ENCODE measurements at regions not wholly inside any gene's neighbourhood (a gene's known extent, or its start where the extent isn't known, plus 50 kb on each side); places are given as distances from the start of the nearest gene placed in this dataset.

DNA sequence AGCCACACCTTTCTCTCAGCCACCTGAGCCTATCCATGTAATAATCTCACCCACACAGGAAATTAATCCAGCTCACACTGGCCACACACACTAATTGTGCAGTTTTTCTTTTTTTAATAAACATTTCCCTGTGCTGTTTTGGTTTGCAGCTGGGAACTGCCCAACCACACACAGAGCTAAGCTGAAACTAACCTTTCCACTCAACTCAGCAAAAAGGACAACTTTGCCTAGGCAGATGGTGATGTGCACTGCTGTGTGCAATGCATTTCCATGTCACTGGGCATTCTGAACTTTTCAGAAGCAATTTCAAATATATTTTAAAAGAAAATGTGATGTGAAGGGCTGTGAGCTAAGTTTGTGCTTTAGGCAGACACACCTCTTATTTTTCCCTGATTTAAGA lies 70.0 kb upstream of the TLL1 start:
- H3K9me3 ChIP-seq (ENCODE audit: control insufficient read depth in 4 of 4, low read length in 3 of 4), result no peaks in the 10 kb centered on the region
- H3K27ac ChIP-seq (ENCODE audit: low read depth in 1 of 2, low read length in 2 of 2), result no peak overlapping the region
- no peak for DNase-seq (ENCODE audit: low spot score)
- no peak overlapping the region for H3K9ac ChIP-seq (ENCODE audit: low read depth in 1 of 2, low read length in 2 of 2)
- TF ChIP-seq NR2F2 (IDR thresholded peaks at IDR 0.05) (no peak), FOXA1 (IDR thresholded peaks at IDR 0.05) (no peak), JUND (IDR thresholded peaks at IDR 0.05) (no peak), EGR1 (IDR thresholded peaks at IDR 0.05; ENCODE audit: low read depth in 2 of 2) (no peak), HNF4G (IDR thresholded peaks at IDR 0.05) (no peak), HNF4A (conservative IDR thresholded peaks at IDR 0.05) (no peak), FOXA2 (IDR thresholded peaks at IDR 0.05) (no peak), TAF1 (conservative IDR thresholded peaks at IDR 0.05) (no peak), RXRA (IDR thresholded peaks at IDR 0.05) (no peak), MAX (IDR thresholded peaks at IDR 0.05) (no peak), REST (IDR thresholded peaks at IDR 0.05) (no peak), YY1 (IDR thresholded peaks at IDR 0.05) (no peak)
- TF ChIP-seq, protein P1, sequence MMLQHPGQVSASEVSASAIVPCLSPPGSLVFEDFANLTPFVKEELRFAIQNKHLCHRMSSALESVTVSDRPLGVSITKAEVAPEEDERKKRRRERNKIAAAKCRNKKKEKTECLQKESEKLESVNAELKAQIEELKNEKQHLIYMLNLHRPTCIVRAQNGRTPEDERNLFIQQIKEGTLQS (IDR thresholded peaks at IDR 0.05), result no peak
- TF ChIP-seq, protein P2, sequence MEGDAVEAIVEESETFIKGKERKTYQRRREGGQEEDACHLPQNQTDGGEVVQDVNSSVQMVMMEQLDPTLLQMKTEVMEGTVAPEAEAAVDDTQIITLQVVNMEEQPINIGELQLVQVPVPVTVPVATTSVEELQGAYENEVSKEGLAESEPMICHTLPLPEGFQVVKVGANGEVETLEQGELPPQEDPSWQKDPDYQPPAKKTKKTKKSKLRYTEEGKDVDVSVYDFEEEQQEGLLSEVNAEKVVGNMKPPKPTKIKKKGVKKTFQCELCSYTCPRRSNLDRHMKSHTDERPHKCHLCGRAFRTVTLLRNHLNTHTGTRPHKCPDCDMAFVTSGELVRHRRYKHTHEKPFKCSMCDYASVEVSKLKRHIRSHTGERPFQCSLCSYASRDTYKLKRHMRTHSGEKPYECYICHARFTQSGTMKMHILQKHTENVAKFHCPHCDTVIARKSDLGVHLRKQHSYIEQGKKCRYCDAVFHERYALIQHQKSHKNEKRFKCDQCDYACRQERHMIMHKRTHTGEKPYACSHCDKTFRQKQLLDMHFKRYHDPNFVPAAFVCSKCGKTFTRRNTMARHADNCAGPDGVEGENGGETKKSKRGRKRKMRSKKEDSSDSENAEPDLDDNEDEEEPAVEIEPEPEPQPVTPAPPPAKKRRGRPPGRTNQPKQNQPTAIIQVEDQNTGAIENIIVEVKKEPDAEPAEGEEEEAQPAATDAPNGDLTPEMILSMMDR (IDR thresholded peaks at IDR 0.05; ENCODE audit: low read depth, low read length, missing input control), result no peak
- no peak overlapping the region for H3K4me3 ChIP-seq (ENCODE audit: low read depth in 1 of 3, low read length in 3 of 3)
- H3K36me3 ChIP-seq (ENCODE audit: control insufficient read depth in 4 of 4, insufficient read depth in 3 of 4, low read depth in 1 of 4, low read length in 3 of 4), result no peaks in the 10 kb centered on the region
- no peaks in the 10 kb centered on the region for H3K4me1 ChIP-seq (ENCODE audit: control insufficient read depth in 4 of 4, insufficient read depth in 4 of 4, low read length in 3 of 4)
- H3K27me3 ChIP-seq (ENCODE audit: control insufficient read depth in 4 of 4, insufficient read depth in 4 of 4, low read length in 3 of 4), result no peaks in the 10 kb centered on the region

- no peaks in the 10 kb centered on the region for H3K36me3 ChIP-seq (ENCODE audit: control insufficient read depth in 4 of 4, insufficient read depth in 3 of 4, low read depth in 1 of 4, low read length in 3 of 4)
- H3K9ac ChIP-seq (ENCODE audit: low read depth in 1 of 2, low read length in 2 of 2), result no peak overlapping the region
- no peak overlapping the region for H3K27ac ChIP-seq (ENCODE audit: low read depth in 1 of 2, low read length in 2 of 2)
- H3K9me3 ChIP-seq (ENCODE audit: control insufficient read depth in 4 of 4, low read length in 3 of 4), result no peaks in the 10 kb centered on the region
- no peaks in the 10 kb centered on the region for H3K27me3 ChIP-seq (ENCODE audit: control insufficient read depth in 4 of 4, insufficient read depth in 4 of 4, low read length in 3 of 4)
- H3K4me1 ChIP-seq (ENCODE audit: control insufficient read depth in 4 of 4, insufficient read depth in 4 of 4, low read length in 3 of 4), result no peaks in the 10 kb centered on the region
- no peak for TF ChIP-seq TAF1 (conservative IDR thresholded peaks at IDR 0.05)
- DNase-seq (ENCODE audit: low spot score), result no peak
- no peak overlapping the region for H3K4me3 ChIP-seq (ENCODE audit: low read depth in 1 of 3, low read length in 3 of 3)
Observed at GRCh38 chr4:165805406-165805805, 67.6 kb upstream of the TLL1 start.

GRCh38 chr4:165806613-165807012 lies 66.4 kb upstream of the TLL1 start:
- Histone ChIP-seq H3K4me1 (ENCODE audit: control insufficient read depth in 4 of 4, insufficient read depth in 4 of 4, low read length in 3 of 4) (no peaks in the 10 kb centered on the region), H3K9me3 (ENCODE audit: control insufficient read depth in 4 of 4, low read length in 3 of 4) (no peaks in the 10 kb centered on the region), H3K4me3 (ENCODE audit: low read depth in 1 of 3, low read length in 3 of 3) (no peak overlapping the region), H3K9ac (ENCODE audit: low read depth in 1 of 2, low read length in 2 of 2) (no peak overlapping the region), H3K27me3 (ENCODE audit: control insufficient read depth in 4 of 4, insufficient read depth in 4 of 4, low read length in 3 of 4) (no peaks in the 10 kb centered on the region), H3K27ac (ENCODE audit: low read depth in 1 of 2, low read length in 2 of 2) (no peak overlapping the region), H3K36me3 (ENCODE audit: control insufficient read depth in 4 of 4, insufficient read depth in 3 of 4, low read depth in 1 of 4, low read length in 3 of 4) (no peaks in the 10 kb centered on the region)
- no peak for DNase-seq (ENCODE audit: low spot score)
- TF ChIP-seq RXRA (IDR thresholded peaks at IDR 0.05) (no peak), FOXA1 (IDR thresholded peaks at IDR 0.05) (no peak), TAF1 (conservative IDR thresholded peaks at IDR 0.05) (no peak)
